H1 (cell line): ENCODE measurements at regions not wholly inside any gene's neighbourhood (a gene's known extent, or its start where the extent isn't known, plus 50 kb on each side); places are given as distances from the start of the nearest gene placed in this dataset.

Experiments used
- JUND ChIP-seq: IDR thresholded peaks from 2 replicates; pipeline ENCODE4 v1.6.1; 2011; ENCODE audit warnings: mild to moderate bottlenecking, improper control_type of control experiment, low read length
- RNF2 ChIP-seq: fragments of 200-900, 300-1000 bp; sonication (generic); IDR thresholded peaks from 2 replicates; pipeline ENCODE4 v1.7.1; 2016; ENCODE audit warnings: borderline replicate concordance, low read depth, mild to moderate bottlenecking, antibody characterized with exemption, low read length; ENCODE audit not compliant: poor library complexity, severe bottlenecking; ENCODE audit errors: missing control alignments
- SIX5 ChIP-seq: IDR thresholded peaks from 2 replicates; pipeline ENCODE4 v1.6.1; 2011; ENCODE audit warnings: mild to moderate bottlenecking, low read depth, low read length

- no peak for TF ChIP-seq RNF2
- no peak for TF ChIP-seq JUND
- TF ChIP-seq SIX5 = no peak
Observed at GRCh38 chr2:81672516-81672915, 1368.0 kb upstream of the LRRTM1 start (continued).
